ENCODE measurements at regions not wholly inside any gene's neighbourhood (a gene's known extent, or its start where the extent isn't known, plus 50 kb on each side); places are given as distances from the start of the nearest gene placed in this dataset.

- no peaks in the 10 kb centered on the region for H3K27me3 ChIP-seq (ENCODE audit: insufficient read depth, low read length)
- H3K4me3 ChIP-seq (ENCODE audit: low read length) = no peak overlapping the region
- H3K4me1 ChIP-seq (ENCODE audit: insufficient read depth, low read length) = peaks cover 13% of the 10 kb centered on the region; the same call in 1 of the 2 replicates
- no peak overlapping the region for H3K27ac ChIP-seq (ENCODE audit: low read length)
- H3K36me3 ChIP-seq (ENCODE audit: insufficient read depth, low read depth, low read length) = no peaks in the 10 kb centered on the region
- H3K9me3 ChIP-seq (ENCODE audit: insufficient read depth, low read depth, low read length) = no peaks in the 10 kb centered on the region
- no peak overlapping the region for H3K9ac ChIP-seq (ENCODE audit: low read depth, low read length)
Measured at GRCh38 chr2:144835634-144836350, 315.9 kb upstream of the ZEB2 start.

GRCh38 chr2:144834998-144835633 is 315.2 kb upstream of the ZEB2 start:
- H3K9ac ChIP-seq (ENCODE audit: low read depth, low read length) = no peak overlapping the region
- H3K4me3 ChIP-seq (ENCODE audit: low read length) = no peak overlapping the region

GRCh38 chr2:144834363-144834762 is 314.4 kb upstream of the ZEB2 start:
- Histone ChIP-seq H3K27ac (ENCODE audit: low read length) (no peak overlapping the region), H3K27me3 (ENCODE audit: insufficient read depth, low read length) (no peaks in the 10 kb centered on the region), H3K4me1 (ENCODE audit: insufficient read depth, low read length) (peaks cover 13% of the 10 kb centered on the region; the same call in 1 of the 2 replicates), H3K4me3 (ENCODE audit: low read length) (no peak overlapping the region), H3K36me3 (ENCODE audit: insufficient read depth, low read depth, low read length) (no peaks in the 10 kb centered on the region), H3K9me3 (ENCODE audit: insufficient read depth, low read depth, low read length) (no peaks in the 10 kb centered on the region), H3K9ac (ENCODE audit: low read depth, low read length) (no peak overlapping the region)

More at GRCh38 chr2:144834998-144835633, 315.2 kb upstream of the ZEB2 start:
- Histone ChIP-seq H3K27ac (ENCODE audit: low read length) (no peak overlapping the region), H3K27me3 (ENCODE audit: insufficient read depth, low read length) (no peaks in the 10 kb centered on the region), H3K4me1 (ENCODE audit: insufficient read depth, low read length) (peaks cover 13% of the 10 kb centered on the region; the same call in 1 of the 2 replicates), H3K36me3 (ENCODE audit: insufficient read depth, low read depth, low read length) (no peaks in the 10 kb centered on the region), H3K9me3 (ENCODE audit: insufficient read depth, low read depth, low read length) (no peaks in the 10 kb centered on the region)

GRCh38 chr2:144833075-144833637 is 313.2 kb upstream of the ZEB2 start:
- peaks cover 13% of the 10 kb centered on the region; the same call in 1 of the 2 replicates for H3K4me1 ChIP-seq (ENCODE audit: insufficient read depth, low read length)
- no peak overlapping the region for H3K9ac ChIP-seq (ENCODE audit: low read depth, low read length)
- H3K27me3 ChIP-seq (ENCODE audit: insufficient read depth, low read length) = no peaks in the 10 kb centered on the region
- H3K9me3 ChIP-seq (ENCODE audit: insufficient read depth, low read depth, low read length) = no peaks in the 10 kb centered on the region
- H3K4me3 ChIP-seq (ENCODE audit: low read length) = no peak overlapping the region
- no peak overlapping the region for H3K27ac ChIP-seq (ENCODE audit: low read length)
- no peaks in the 10 kb centered on the region for H3K36me3 ChIP-seq (ENCODE audit: insufficient read depth, low read depth, low read length)

GRCh38 chr2:144832048-144832447 is 312.1 kb upstream of the ZEB2 start:
- H3K36me3 ChIP-seq (ENCODE audit: insufficient read depth, low read depth, low read length) = no peaks in the 10 kb centered on the region
- peaks cover 13% of the 10 kb centered on the region; the same call in 1 of the 2 replicates for H3K4me1 ChIP-seq (ENCODE audit: insufficient read depth, low read length)
- H3K4me3 ChIP-seq (ENCODE audit: low read length) = no peak overlapping the region
- no peak overlapping the region for H3K9ac ChIP-seq (ENCODE audit: low read depth, low read length)
- no peak overlapping the region for H3K27ac ChIP-seq (ENCODE audit: low read length)
- no peaks in the 10 kb centered on the region for H3K27me3 ChIP-seq (ENCODE audit: insufficient read depth, low read length)
- H3K9me3 ChIP-seq (ENCODE audit: insufficient read depth, low read depth, low read length) = no peaks in the 10 kb centered on the region

- no peaks in the 10 kb centered on the region for H3K36me3 ChIP-seq (ENCODE audit: insufficient read depth, low read depth, low read length)
- H3K9me3 ChIP-seq (ENCODE audit: insufficient read depth, low read depth, low read length) = no peaks in the 10 kb centered on the region
- H3K27ac ChIP-seq (ENCODE audit: low read length) = no peak overlapping the region
- H3K9ac ChIP-seq (ENCODE audit: low read depth, low read length) = no peak overlapping the region
- peaks cover 7% of the 10 kb centered on the region; the same call in 1 of the 2 replicates for H3K4me1 ChIP-seq (ENCODE audit: insufficient read depth, low read length)
- H3K27me3 ChIP-seq (ENCODE audit: insufficient read depth, low read length) = no peaks in the 10 kb centered on the region
- H3K4me3 ChIP-seq (ENCODE audit: low read length) = no peak overlapping the region
Measured at GRCh38 chr2:144830543-144830942, 310.6 kb upstream of the ZEB2 start.

GRCh38 chr2:144827404-144827803 is 307.5 kb upstream of the ZEB2 start:
- no peaks in the 10 kb centered on the region for H3K9me3 ChIP-seq (ENCODE audit: insufficient read depth, low read depth, low read length)
- no peak overlapping the region for H3K4me3 ChIP-seq (ENCODE audit: low read length)
- H3K36me3 ChIP-seq (ENCODE audit: insufficient read depth, low read depth, low read length) = no peaks in the 10 kb centered on the region
- H3K27me3 ChIP-seq (ENCODE audit: insufficient read depth, low read length) = no peaks in the 10 kb centered on the region
- H3K9ac ChIP-seq (ENCODE audit: low read depth, low read length) = no peak overlapping the region
- H3K4me1 ChIP-seq (ENCODE audit: insufficient read depth, low read length) = no peaks in the 10 kb centered on the region
- no peak overlapping the region for H3K27ac ChIP-seq (ENCODE audit: low read length)

GRCh38 chr2:144826105-144826504 is 306.2 kb upstream of the ZEB2 start:
- H3K27ac ChIP-seq (ENCODE audit: low read length) = no peak overlapping the region
- H3K9me3 ChIP-seq (ENCODE audit: insufficient read depth, low read depth, low read length) = no peaks in the 10 kb centered on the region
- no peaks in the 10 kb centered on the region for H3K27me3 ChIP-seq (ENCODE audit: insufficient read depth, low read length)
- H3K36me3 ChIP-seq (ENCODE audit: insufficient read depth, low read depth, low read length) = no peaks in the 10 kb centered on the region
- no peak overlapping the region for H3K9ac ChIP-seq (ENCODE audit: low read depth, low read length)
- no peaks in the 10 kb centered on the region for H3K4me1 ChIP-seq (ENCODE audit: insufficient read depth, low read length)
- H3K4me3 ChIP-seq (ENCODE audit: low read length) = no peak overlapping the region

GRCh38 chr2:144825331-144826020 is 305.6 kb upstream of the ZEB2 start:
- no peaks in the 10 kb centered on the region for H3K9me3 ChIP-seq (ENCODE audit: insufficient read depth, low read depth, low read length)

GRCh38 chr2:144824306-144825080 is 304.6 kb upstream of the ZEB2 start:
- H3K9me3 ChIP-seq (ENCODE audit: insufficient read depth, low read depth, low read length) = no peaks in the 10 kb centered on the region
- H3K4me3 ChIP-seq (ENCODE audit: low read length) = no peak overlapping the region
- H3K4me1 ChIP-seq (ENCODE audit: insufficient read depth, low read length) = no peaks in the 10 kb centered on the region
- no peak overlapping the region for H3K27ac ChIP-seq (ENCODE audit: low read length)
- no peaks in the 10 kb centered on the region for H3K36me3 ChIP-seq (ENCODE audit: insufficient read depth, low read depth, low read length)
- H3K9ac ChIP-seq (ENCODE audit: low read depth, low read length) = no peak overlapping the region
- no peaks in the 10 kb centered on the region for H3K27me3 ChIP-seq (ENCODE audit: insufficient read depth, low read length)

More at GRCh38 chr2:144825331-144826020, 305.6 kb upstream of the ZEB2 start:
- Histone ChIP-seq H3K4me1 (ENCODE audit: insufficient read depth, low read length) (no peaks in the 10 kb centered on the region), H3K27me3 (ENCODE audit: insufficient read depth, low read length) (no peaks in the 10 kb centered on the region), H3K9ac (ENCODE audit: low read depth, low read length) (no peak overlapping the region), H3K27ac (ENCODE audit: low read length) (no peak overlapping the region), H3K36me3 (ENCODE audit: insufficient read depth, low read depth, low read length) (no peaks in the 10 kb centered on the region), H3K4me3 (ENCODE audit: low read length) (no peak overlapping the region)

- no peaks in the 10 kb centered on the region for H3K36me3 ChIP-seq (ENCODE audit: insufficient read depth, low read depth, low read length)
- no peaks in the 10 kb centered on the region for H3K9me3 ChIP-seq (ENCODE audit: insufficient read depth, low read depth, low read length)
- no peak overlapping the region for H3K27ac ChIP-seq (ENCODE audit: low read length)
- no peak overlapping the region for H3K4me3 ChIP-seq (ENCODE audit: low read length)
- no peaks in the 10 kb centered on the region for H3K27me3 ChIP-seq (ENCODE audit: insufficient read depth, low read length)
- no peak overlapping the region for H3K9ac ChIP-seq (ENCODE audit: low read depth, low read length)
- no peaks in the 10 kb centered on the region for H3K4me1 ChIP-seq (ENCODE audit: insufficient read depth, low read length)
Measured at GRCh38 chr2:144822966-144823365, 303.0 kb upstream of the ZEB2 start.
